ENCODE measurements at regions not wholly inside any gene's neighbourhood (a gene's known extent, or its start where the extent isn't known, plus 50 kb on each side); places are given as distances from the start of the nearest gene placed in this dataset.
A peak's percentile ranks its signal among the peaks of the same experiment; 100 is the strongest.
"Not testable (repeated sequence)": the region's sequence is repeated elsewhere in the genome, so short reads cannot be mapped to it uniquely, and the experiment has no call there.

DNA sequence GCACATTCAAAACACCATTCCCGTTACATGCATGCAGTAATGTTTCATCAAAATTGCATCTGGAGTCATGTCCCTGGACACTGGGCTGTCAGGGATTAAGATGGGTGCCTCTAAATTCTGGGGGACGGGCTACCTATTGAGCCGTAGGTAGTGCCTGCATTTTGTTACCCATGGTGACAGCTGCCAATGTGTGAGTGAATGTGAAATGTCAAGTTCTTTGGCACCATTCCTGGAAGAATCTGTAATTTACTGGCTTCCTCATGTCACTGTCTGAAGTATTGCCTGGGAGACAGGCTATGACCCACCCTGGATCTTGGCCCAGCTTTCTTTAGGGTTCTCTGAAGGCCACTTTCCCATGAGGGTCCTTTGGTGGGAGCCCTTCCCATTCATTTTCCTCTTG is 266.1 kb downstream of the TSHZ3 start:
- DNase-seq = no peak

GRCh38 chr19:31075146-31075655 is 274.0 kb downstream of the TSHZ3 start:
- DNase-seq = no peak

GRCh38 chr19:31074199-31075125 is 274.8 kb downstream of the TSHZ3 start:
- DNase-seq = no peak

DNA sequence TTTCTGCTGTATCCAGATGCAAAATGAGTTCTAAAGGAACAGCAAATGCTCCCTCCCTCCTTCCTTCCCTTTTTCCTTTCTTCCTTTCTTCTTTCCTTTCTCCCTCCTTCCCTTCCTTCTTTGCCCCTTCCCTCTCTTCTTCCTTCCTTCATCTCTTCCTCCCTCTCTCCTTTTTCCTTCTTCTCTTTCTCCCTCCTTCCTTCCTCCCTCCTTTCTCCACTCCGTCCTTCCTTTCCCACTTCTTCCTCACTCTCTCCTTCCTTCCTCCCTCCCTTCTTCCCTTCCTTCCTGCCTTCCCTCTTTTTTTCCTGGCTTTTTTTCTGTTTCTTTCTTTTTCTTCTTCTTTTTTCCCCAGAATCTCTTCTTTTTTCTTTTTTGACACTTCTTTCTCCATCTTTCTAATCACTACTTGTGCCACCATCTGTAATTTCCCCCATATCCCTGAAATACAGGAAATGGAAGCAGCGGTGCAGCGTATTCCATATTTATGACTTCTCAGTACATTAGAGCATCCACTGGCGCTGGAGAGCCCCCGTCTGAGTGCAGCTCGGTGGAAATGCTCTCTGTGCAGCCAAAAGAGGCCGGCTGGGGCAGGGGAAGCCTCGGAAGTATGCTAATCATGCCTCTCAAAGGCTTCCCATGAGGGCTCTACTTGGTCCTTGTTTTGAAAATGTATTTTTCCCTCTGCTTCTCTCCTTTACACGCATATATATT is 275.6 kb downstream of the TSHZ3 start:
- DNase-seq = no peak

DNA sequence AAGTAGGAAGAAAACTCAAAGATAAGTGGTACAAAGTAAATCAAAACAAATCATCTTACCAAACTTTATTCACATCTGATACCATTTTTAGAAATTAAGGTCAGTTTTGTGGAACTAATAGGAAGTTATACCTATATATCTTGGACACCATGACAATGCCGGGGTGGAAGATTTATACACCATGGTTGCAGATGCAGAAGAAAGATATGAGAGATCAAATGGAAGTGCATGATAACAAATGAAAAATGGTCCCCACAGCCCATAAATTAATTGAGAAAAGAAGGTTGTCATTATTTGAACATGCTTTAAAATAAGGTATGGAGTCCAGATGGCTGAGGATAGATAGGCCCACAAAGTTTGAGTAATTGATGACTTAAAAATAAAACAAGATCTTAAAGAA is 276.8 kb downstream of the TSHZ3 start:
- no peak for DNase-seq

DNA sequence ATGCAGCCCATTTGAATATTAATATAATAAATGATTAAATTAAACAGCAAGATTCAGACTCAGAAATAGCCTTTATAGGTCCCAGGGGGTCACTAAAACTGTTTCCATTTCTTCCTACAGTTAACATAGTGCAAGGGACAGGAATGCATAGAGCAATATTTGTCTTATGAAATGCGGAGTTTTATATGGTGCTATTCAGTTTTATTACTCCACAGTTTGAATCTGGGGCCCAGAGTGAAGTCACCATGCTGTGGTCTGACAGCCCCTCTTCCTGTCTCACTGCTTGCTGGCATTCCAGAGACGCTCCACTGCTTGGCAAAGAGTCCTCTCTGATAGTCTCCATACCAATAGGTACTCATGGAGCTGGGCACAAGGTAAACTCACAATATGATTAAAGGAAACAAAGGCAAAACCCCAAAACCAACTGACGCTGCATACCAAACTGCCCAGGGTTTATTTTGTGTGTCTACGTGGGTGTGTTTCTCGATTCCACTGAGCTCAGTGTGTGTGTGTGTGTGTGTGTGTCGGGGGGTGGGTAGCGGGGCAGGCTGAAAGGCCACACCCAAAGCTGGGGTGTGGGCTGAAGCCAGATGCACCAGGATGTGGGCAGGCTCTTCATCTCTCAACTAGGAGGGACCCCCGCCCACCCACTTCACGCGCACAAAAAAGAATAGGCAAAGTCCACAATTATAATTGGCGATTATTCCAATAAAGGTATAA is 277.9 kb downstream of the TSHZ3 start:
- no peak for DNase-seq

- DNase-seq = no peak
Observed at GRCh38 chr19:31070146-31071065, 278.8 kb downstream of the TSHZ3 start.

GRCh38 chr19:31068268-31068667 is 281.0 kb downstream of the TSHZ3 start:
- no peak for DNase-seq

GRCh38 chr19:31066385-31066784 is 282.9 kb downstream of the TSHZ3 start:
- peak; percentile 70 for DNase-seq

DNA sequence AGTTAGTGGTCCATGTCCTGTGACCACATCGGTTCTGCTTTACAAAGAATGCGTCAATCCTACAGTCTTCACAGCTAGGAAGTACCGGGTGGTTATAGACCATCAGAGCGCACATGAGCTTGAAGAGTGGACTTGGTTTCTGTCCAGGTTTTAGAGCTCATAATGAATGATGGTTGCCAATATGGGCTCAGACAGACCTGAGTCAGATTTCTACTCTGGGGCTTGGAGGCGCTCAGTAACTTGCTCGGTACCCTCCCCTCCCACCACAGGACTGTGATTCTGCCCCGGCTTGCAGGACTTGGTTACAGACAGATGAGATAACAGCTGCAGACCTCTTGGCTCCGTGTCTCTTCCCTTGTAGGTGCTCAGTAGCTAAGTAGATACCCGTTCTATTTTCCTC is 284.7 kb downstream of the TSHZ3 start:
- DNase-seq = no peak

- no peak for DNase-seq
Observed at GRCh38 chr19:31058676-31059340, 290.4 kb downstream of the TSHZ3 start.

DNA sequence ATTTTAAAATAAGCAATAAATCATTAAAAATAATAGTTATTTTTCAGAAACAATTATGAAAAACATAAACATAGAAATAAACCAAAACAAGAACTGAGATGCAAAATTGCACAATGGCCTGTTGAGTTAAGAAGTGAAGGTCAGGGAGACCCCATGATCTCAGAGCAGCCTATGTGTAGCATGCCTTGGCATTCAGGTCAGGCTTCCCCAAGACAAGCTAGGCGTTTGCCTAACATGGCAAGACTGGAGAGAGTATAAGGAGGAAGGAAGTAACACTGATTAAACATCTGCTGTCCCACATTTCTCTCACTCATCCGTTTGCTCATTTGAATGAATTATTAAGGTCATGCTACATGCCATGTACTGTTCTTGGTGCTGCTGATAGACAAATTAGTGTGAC is 291.8 kb downstream of the TSHZ3 start:
- DNase-seq = no peak

- DNase-seq = no peak
Observed at GRCh38 chr19:31055454-31055853, 293.8 kb downstream of the TSHZ3 start.

DNA sequence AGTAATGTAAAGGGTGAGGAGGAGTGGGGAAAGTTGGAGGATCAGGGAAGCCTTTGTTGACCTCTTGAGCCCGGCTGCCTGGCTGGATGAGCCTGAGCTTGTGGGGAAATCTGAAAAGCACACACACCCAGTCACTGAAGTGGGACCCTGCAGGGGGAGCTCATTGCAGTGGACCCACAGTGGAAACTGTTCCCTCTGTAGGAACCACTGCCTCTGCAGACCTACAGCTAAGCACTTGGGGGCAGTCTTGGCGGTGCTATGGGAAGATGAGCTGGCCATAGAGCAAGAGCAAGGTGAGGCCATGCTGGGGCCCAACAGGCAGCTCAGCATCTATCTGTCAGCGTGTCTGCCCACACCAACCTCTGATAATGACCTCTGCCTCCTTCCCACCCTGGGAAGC is 294.8 kb downstream of the TSHZ3 start:
- peak; percentile 55 for DNase-seq

DNA sequence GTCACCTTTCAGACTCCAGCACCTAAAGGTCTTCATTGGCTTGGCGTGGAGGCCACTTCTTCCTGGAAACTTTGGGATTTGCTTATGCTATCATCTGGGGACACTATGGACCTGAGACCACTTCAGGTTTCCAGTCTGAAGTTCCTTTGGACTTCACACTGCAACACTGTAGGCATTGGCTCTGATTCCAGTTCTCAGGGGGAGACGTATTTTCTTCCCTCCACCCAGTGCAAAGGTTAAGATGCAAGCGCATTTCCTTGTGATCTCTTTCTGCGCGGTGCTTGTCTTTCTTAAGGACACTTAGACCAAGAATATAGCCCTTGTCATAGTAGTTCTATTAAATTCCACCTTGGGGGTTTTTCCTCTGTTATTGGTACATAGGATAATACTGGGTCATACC is 299.8 kb downstream of the TSHZ3 start:
- DNase-seq = no peak

GRCh38 chr19:31046024-31046423 is 303.2 kb downstream of the TSHZ3 start:
- no peak for DNase-seq

DNA sequence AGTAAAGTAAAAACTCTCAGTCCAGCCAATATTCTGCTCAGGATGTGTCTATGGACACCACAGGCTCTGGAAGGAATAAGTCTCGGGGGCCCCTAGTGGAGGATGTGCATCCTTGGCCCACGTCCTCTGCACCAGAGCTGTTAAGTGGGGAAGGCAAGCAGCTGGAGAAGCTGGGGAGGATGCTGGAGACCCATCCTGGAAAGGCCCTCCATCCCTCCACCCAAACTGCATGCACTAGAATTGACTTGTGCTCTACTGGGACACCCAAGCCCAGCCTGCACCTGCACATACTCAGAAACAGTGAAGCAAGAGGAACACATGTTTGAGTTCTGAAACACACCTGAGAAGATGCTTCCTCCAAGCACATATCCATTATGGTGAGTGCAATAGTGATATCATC is 307.8 kb downstream of the TSHZ3 start:
- DNase-seq = no peak

DNA sequence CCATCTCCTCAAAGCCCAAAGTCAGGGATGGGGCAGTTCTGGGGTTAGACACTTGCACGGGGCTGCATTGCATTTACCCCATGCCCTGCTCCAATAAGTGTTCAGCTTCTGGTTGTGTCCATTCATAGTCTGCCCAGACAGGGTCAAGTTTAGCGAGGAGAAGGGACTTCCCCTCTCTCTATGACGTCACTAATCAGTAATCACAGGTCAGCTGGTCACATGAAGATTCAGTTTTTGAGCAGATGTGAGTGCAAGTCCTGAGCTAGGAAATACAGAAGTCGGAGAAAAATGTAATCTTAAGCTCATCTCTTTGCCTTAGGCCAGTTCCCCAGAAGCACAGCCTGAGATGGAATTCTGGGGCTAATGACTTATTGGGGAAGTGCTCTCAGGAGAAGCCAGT is 310.1 kb downstream of the TSHZ3 start:
- DNase-seq = no peak

- no peak for DNase-seq
Observed at GRCh38 chr19:31037286-31037980, 311.8 kb downstream of the TSHZ3 start.

GRCh38 chr19:31031455-31031854 is 317.8 kb downstream of the TSHZ3 start:
- DNase-seq = not testable (repeated sequence)

DNA sequence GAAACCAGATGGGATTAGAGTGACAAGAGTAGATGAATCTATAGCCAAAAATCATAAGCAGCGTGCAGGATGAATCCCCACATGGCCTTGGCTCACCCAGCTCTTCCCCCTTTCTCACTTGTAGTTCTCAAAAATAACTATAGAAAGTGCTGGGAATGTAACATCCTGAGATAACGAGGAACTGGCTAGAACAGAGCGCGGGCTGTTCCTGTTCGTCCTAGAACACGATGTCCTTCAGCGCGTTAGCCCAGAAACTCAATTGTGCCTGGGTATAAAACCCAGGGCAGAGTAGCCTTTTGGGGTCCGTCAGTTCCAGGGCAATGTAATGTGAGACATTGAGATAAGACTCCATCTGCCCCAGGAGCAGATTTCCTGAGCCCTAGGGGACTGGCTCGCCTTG is 326.2 kb downstream of the TSHZ3 start:
- DNase-seq = no peak

Measured in HCEC 1CT (cell line).